GM12872 (cell line): ENCODE measurements at regions not wholly inside any gene's neighbourhood (a gene's known extent, or its start where the extent isn't known, plus 50 kb on each side); places are given as distances from the start of the nearest gene placed in this dataset.
A peak's percentile ranks its signal among the peaks of the same experiment; 100 is the strongest.

Experiments
- TF ChIP-seq, protein P1 (sequence below): IDR thresholded peaks from 3 replicates; pipeline ENCODE4 v1.5.1; 2011; ENCODE audit warnings: low read depth, mild to moderate bottlenecking, low read length, moderate library complexity; ENCODE audit not compliant: insufficient read depth

DNA sequence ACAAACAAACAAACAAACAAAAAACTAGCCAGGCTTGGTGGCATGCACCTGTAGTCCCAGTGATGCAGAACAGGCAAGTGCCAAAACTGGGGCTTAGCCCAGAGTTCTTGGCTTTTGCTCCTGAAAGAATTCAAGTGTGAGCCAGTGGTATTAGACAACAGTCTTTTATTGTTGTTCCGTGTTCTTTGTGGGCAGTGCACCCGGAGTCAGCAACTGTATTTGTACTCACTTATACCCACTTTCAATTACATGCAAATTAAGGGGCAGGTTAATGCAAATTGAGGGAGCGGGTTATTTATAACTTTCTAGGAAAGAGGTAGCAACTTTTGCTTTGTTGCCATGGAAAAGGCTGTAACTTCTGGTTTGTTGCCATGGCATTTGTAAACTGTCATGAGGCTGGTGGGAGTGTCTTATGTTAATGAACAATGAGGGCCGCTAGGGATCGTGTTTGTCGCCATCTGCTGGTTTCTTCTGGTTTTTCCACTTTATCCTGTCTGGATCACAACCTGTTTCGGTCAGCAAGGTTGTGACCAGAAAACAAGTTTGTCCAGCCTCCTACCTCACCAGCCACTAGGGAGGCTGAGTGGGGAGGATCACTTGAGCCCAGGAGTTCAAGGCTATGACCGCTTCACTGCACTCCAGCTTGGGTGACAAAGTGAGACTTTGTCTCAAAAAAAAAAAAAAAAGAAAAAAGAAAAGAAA, 88.8 kb upstream of the ESX1 start:
- TF ChIP-seq, protein P1, sequence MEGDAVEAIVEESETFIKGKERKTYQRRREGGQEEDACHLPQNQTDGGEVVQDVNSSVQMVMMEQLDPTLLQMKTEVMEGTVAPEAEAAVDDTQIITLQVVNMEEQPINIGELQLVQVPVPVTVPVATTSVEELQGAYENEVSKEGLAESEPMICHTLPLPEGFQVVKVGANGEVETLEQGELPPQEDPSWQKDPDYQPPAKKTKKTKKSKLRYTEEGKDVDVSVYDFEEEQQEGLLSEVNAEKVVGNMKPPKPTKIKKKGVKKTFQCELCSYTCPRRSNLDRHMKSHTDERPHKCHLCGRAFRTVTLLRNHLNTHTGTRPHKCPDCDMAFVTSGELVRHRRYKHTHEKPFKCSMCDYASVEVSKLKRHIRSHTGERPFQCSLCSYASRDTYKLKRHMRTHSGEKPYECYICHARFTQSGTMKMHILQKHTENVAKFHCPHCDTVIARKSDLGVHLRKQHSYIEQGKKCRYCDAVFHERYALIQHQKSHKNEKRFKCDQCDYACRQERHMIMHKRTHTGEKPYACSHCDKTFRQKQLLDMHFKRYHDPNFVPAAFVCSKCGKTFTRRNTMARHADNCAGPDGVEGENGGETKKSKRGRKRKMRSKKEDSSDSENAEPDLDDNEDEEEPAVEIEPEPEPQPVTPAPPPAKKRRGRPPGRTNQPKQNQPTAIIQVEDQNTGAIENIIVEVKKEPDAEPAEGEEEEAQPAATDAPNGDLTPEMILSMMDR, result peak; percentile 53

DNA sequence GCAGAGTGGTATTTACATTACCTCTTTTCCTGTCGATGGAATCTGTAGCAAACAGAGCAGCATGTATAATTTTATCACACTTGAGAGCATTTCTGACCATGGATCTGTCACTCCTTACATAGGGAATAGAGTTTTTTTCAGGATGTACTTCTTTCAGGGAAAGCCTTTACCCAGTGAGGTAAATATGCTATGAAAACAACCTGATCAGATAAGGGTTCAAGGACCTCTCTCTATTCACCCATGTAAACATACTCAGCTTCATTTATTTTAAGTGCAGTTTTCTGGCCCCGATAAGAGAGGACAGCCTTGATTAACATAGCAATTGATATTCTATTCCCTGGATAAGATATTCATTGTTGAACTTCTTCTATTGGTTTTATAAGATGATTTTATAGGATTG, 87.3 kb upstream of the ESX1 start:
- TF ChIP-seq, protein P1, result no peak

DNA sequence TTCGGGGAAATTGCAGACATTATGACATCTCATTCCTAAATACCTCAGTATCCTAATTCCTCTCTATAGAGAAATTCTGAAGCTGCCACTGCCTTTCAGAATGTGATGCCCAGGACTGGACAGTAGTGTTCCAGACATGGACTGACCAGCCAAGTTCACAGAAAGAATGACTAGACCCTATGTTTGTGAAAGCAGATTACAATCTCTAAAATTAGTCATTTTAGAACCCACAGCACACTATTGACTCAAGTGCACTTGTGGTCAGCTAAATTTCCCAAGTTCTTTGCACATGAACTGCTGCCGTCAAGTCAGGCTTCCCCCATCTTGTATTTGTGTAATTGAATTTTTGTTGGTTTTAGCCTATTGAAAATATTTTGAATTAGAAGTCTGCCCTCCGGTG, 81.0 kb upstream of the ESX1 start:
- TF ChIP-seq, protein P1, result no peak

DNA sequence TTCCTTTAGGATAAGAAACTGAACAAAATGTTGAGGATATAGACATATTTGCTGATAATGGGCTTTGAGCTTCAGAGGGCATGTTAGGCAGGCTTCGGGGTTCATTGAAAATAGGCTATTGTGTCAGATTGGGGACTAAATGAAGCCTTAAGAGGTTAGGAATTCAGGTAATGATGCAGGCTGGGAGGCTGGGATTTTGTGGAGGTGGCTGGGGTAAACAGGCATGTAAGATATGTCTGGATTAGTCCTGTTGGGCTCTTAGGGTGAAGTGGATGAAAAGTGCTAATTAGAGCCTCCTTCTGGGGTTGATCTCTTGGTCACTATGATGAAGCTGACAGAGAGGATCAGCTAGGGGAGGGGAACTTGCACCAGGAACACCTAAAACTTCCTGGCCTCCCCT, 80.2 kb upstream of the ESX1 start:
- TF ChIP-seq, protein P1, result no peak

DNA sequence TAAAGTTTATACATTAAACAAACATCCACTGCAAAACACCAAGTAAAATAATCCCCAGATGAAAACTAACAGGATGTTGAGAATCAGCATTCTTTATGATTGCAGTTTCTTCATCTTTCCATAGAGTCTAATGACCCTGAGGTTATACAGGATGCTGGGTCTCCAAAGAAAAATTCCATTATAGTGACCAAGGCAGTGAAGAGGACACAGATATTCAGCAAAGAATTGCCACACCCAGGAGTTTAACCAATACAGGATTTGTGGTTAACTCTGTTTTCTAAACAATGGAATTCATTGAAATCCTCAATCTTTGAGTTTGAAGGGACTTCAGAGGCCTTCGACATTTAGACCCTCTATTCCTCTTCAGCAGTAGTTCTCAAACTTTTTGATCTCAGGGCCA, 76.2 kb upstream of the ESX1 start:
- TF ChIP-seq, protein P1, result no peak

DNA sequence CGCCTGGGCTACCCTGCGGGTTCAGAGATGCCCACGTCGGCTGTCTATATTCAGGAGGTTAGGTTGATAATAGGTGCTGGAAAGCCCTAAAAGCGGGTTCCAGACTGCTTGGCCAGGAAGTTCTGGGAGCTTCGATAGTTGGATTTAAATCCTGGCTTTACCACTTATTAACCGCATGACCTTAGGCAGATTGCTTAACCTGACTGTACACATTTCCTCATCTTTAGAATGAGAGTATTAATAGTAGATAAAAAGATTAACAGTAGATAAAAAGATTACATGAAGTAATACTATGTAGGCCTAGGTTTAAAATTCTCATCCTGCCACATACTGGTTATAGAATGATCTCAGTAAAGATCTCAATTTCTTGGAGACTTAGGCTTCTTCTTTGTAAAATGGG, 75.0 kb upstream of the ESX1 start:
- TF ChIP-seq, protein P1, result no peak

DNA sequence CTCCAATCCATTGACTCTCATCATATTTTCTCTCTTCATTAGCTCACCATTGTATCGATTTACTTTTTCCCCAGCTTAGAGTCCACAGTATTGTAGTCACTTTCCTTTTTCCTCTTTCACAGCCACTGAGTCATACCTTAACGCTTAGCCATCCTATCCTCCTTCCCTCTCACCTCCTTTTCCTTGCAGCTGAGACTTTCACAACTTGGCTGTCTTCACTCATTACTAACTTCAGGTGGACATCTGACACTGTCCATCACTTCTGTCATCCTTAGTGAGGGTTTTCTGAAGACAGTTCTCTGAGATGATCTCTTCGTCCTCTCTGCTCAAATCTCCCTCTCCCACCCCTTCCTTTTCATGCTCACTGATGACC, 70.5 kb upstream of the ESX1 start:
- TF ChIP-seq, protein P1, result no peak
